HAP-1 (cell line): ENCODE measurements at regions not wholly inside any gene's neighbourhood (a gene's known extent, or its start where the extent isn't known, plus 50 kb on each side); places are given as distances from the start of the nearest gene placed in this dataset.
"Not testable (repeated sequence)": the region's sequence is repeated elsewhere in the genome, so short reads cannot be mapped to it uniquely, and the experiment has no call there.

Experiments used
- DNase-seq, 2 experiments: peaks; one replicate each; pipeline ENCODE4 v3.0.0-alpha.2; 2016 to 2020; ENCODE audit warnings: low spot score in 2 of 2
- H3K27me3 ChIP-seq: fragments of 250-450 bp; sonication (Bioruptor Pico); 2 replicates; pipeline ENCODE4 v1.5.1; 2020; ENCODE audit warnings: low read depth, mild to moderate bottlenecking, moderate library complexity
- H3K36me3 ChIP-seq: fragments of 250-450 bp; sonication (Bioruptor Pico); replicated peaks from 2 replicates; pipeline ENCODE4 v1.5.1; 2020; ENCODE audit warnings: mild to moderate bottlenecking
- H3K4me1 ChIP-seq: fragments of 250-450 bp; sonication (Bioruptor Pico); 2 replicates; pipeline ENCODE4 v1.5.1; 2020; ENCODE audit warnings: mild to moderate bottlenecking
- H3K4me3 ChIP-seq: fragments of 250-450 bp; sonication (Bioruptor Pico); 2 replicates; pipeline ENCODE4 v1.5.1; 2020; ENCODE audit warnings: mild to moderate bottlenecking, moderate library complexity
- H3K9me3 ChIP-seq: fragments of 250-450 bp; sonication (Bioruptor Pico); 2 replicates; pipeline ENCODE4 v1.5.1; 2020; ENCODE audit warnings: mild to moderate bottlenecking, moderate library complexity
- in situ Hi-C: fragments of 300-500 bp; cut with MboI; formaldehyde crosslinking; loops from 3 replicates; pipeline ENCODE4 v1.14.3; 2020; ENCODE audit warnings: low sequenced_read_pairs, inconsistent platforms, mixed read lengths

DNA sequence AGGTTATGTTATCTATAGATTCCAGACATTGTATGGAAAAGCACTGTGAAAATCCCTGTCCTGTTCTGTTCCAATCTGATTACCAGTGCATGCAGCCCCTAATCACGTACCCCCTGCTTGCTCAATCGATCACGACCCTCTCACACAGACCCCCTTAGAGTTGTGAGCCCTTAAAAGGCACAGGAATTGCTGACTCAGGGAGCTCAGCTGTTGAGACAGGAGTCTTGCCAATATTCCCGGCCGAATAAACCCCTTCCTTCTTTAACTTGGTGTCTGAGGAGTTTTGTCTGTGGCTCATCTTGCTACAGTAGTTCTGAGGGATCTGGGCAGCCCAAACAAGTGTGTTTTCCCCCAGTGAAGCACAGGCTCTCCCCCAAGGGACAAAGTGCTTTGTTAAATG is 596.3 kb upstream of the EPHA5 start:
- H3K9me3 ChIP-seq, H3K36me3 ChIP-seq, H3K27me3 ChIP-seq, H3K4me3 ChIP-seq, in situ Hi-C loops, DNase-seq: not testable (repeated sequence)
- H3K4me1 ChIP-seq: peaks cover 11% of the 10 kb centered on the region

GRCh38 chr4:66266035-66266434 is 595.7 kb upstream of the EPHA5 start:
- H3K4me1 ChIP-seq: peaks cover 11% of the 10 kb centered on the region
- peaks cover 3% of the 10 kb centered on the region; the same call in 1 of the 2 replicates for H3K9me3 ChIP-seq
- no peaks in the 10 kb centered on the region for H3K27me3 ChIP-seq
- H3K4me3 ChIP-seq: no peak overlapping the region
- in situ Hi-C loops: no loop called here
- no peak for DNase-seq
- H3K36me3 ChIP-seq: no peaks in the 10 kb centered on the region

DNA sequence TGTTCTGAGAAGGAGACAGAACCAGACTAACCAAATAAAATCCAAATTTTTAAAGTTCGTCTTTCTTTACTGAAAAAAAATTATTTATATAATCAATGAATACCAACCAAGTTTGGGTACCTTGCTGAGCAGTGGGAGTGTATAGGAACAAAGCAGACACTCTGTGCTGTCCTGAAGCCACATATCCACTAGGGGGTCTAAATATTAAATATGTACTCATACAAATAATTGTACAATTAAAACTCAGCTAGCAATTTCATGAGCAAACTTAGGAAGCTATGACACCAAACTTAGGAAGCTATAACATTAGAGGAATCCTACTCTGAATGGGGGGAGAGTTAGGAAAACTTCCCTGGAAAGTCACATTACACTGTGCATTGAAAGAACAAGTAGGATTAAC is 582.0 kb upstream of the EPHA5 start:
- in situ Hi-C loops: no loop called here
- Histone ChIP-seq H3K4me3 (no peak overlapping the region), H3K4me1 (no peaks in the 10 kb centered on the region), H3K9me3 (0 out of 2 replicates have a peak, but pooled peaks cover 3% of the 10 kb centered on the region), H3K36me3 (no peaks in the 10 kb centered on the region), H3K27me3 (no peaks in the 10 kb centered on the region)
- no peak for DNase-seq

DNA sequence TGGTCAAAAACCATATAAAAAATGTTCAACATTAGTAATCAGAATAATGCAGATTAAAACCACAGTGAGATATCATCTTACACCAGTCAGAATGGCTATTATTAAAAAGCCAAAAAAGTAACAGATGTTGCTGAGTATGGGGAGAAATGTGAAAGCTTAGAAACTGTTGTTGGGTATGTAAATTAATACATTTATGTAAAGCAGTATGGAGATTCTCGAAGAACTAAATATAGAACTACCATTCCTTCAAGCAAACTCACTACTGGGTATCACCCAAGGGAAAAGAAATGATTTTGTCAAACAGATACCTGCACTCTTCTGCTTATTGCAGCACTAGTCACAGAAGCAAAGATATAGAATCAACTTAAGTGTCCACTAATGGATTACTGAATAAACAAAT is 576.4 kb upstream of the EPHA5 start:
- Histone ChIP-seq H3K4me1 (peaks cover 4% of the 10 kb centered on the region), H3K9me3 (0 out of 2 replicates have a peak, but pooled peaks cover 3% of the 10 kb centered on the region), H3K4me3 (no peak overlapping the region), H3K36me3 (no peaks in the 10 kb centered on the region), H3K27me3 (no peaks in the 10 kb centered on the region)
- no peak for DNase-seq
- in situ Hi-C loops: no loop called here

GRCh38 chr4:66235876-66236275 is 565.6 kb upstream of the EPHA5 start:
- no peaks in the 10 kb centered on the region for H3K27me3 ChIP-seq
- no peak overlapping the region for H3K4me3 ChIP-seq
- no peak for DNase-seq
- H3K9me3 ChIP-seq: no peaks in the 10 kb centered on the region
- no peaks in the 10 kb centered on the region for H3K4me1 ChIP-seq
- no peaks in the 10 kb centered on the region for H3K36me3 ChIP-seq
- in situ Hi-C loops: no loop called here

DNA sequence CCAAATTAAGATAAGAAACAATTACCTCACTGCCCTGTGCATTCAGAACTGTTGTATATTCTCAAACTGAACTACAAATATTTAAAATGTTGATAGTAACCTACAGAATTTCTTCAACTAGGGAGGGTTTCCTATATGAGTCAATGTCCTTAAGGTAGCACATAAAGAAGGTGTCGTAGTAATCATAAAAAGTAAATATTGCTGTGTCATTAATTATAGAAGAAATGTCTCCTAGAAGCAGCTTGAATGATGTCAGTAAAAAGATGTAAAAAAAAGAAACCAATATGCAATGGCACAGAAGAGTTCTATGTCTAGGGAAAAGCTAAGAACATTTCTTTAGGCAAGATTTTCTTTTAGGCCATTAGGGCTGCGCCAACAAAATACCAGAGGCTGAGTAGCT is 559.6 kb upstream of the EPHA5 start:
- Histone ChIP-seq H3K27me3 (no peaks in the 10 kb centered on the region), H3K9me3 (no peaks in the 10 kb centered on the region), H3K4me1 (no peaks in the 10 kb centered on the region), H3K4me3 (no peak overlapping the region), H3K36me3 (no peaks in the 10 kb centered on the region)
- DNase-seq: no peak
- in situ Hi-C loops: no loop called here

- DNase-seq: no peak
- in situ Hi-C loops: no loop called here
Observed at GRCh38 chr4:66225539-66225938, 555.2 kb upstream of the EPHA5 start.

GRCh38 chr4:66223068-66223703 is 552.9 kb upstream of the EPHA5 start:
- in situ Hi-C loops: no loop called here
- Histone ChIP-seq H3K4me3 (no peak overlapping the region), H3K27me3 (no peaks in the 10 kb centered on the region), H3K4me1 (no peaks in the 10 kb centered on the region), H3K36me3 (no peaks in the 10 kb centered on the region), H3K9me3 (no peaks in the 10 kb centered on the region)
- no peak for DNase-seq

More at GRCh38 chr4:66225539-66225938, 555.2 kb upstream of the EPHA5 start:
- Histone ChIP-seq H3K4me3 (no peak overlapping the region), H3K27me3 (no peaks in the 10 kb centered on the region), H3K36me3 (no peaks in the 10 kb centered on the region), H3K4me1 (no peaks in the 10 kb centered on the region), H3K9me3 (no peaks in the 10 kb centered on the region)

- in situ Hi-C loops: no loop called here
- Histone ChIP-seq H3K36me3 (no peaks in the 10 kb centered on the region), H3K4me1 (no peaks in the 10 kb centered on the region), H3K9me3 (no peaks in the 10 kb centered on the region), H3K27me3 (no peaks in the 10 kb centered on the region), H3K4me3 (no peak overlapping the region)
- DNase-seq: no peak
Observed at GRCh38 chr4:66219401-66219800, 549.1 kb upstream of the EPHA5 start.

DNA sequence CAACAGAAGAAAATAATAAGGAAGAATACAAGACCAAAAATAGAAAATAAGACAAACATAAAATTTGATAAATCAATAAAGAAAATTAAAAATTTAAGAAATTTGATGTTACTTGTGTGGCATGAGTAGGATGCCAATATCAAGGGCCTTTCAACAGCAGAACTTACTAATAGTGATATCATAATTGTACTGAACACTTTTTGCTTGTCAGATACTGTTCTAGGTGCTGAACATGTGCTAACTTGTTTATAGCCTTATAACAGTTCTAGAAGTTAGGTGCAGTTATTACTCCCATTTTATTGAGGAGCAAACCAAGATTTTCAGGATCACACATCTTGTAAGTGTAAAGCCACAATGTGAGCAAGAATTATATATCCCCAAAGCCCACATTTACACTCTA is 546.0 kb upstream of the EPHA5 start:
- Histone ChIP-seq H3K27me3 (no peaks in the 10 kb centered on the region), H3K4me1 (no peaks in the 10 kb centered on the region), H3K36me3 (no peaks in the 10 kb centered on the region), H3K9me3 (no peaks in the 10 kb centered on the region), H3K4me3 (no peak overlapping the region)
- no peak for DNase-seq
- in situ Hi-C loops: no loop called here

DNA sequence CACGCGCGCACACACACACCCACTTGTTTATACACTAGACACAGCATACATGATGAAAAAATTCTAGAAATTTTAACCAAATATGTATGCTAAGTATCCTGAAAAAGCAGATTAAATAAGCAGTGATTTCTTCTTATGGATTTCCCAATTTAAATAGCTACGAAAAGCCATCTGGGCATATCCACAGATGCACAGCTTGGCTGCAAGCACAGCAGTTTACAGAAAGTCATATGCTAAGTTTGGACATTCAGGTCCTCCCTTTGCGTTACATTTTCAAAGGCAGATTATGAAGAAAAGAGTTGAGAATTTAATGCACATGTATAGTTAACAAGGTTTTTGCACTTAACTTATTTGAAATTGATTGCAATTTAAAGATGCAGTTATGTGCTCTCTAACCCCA is 542.2 kb upstream of the EPHA5 start:
- Histone ChIP-seq H3K9me3 (no peaks in the 10 kb centered on the region), H3K4me3 (no peak overlapping the region), H3K27me3 (no peaks in the 10 kb centered on the region), H3K4me1 (no peaks in the 10 kb centered on the region), H3K36me3 (no peaks in the 10 kb centered on the region)
- in situ Hi-C loops: no loop called here
- DNase-seq: no peak

GRCh38 chr4:66204534-66205247 is 534.4 kb upstream of the EPHA5 start:
- no peaks in the 10 kb centered on the region; the same call in 1 of the 2 replicates for H3K9me3 ChIP-seq
- H3K27me3 ChIP-seq: no peaks in the 10 kb centered on the region
- no peaks in the 10 kb centered on the region for H3K36me3 ChIP-seq
- in situ Hi-C loops: no loop called here
- DNase-seq: no peak
- no peak overlapping the region for H3K4me3 ChIP-seq
- peaks cover 3% of the 10 kb centered on the region; the same call in 1 of the 2 replicates for H3K4me1 ChIP-seq

GRCh38 chr4:66202870-66203269 is 532.6 kb upstream of the EPHA5 start:
- H3K36me3 ChIP-seq: no peaks in the 10 kb centered on the region
- H3K27me3 ChIP-seq: no peaks in the 10 kb centered on the region
- in situ Hi-C loops: no loop called here
- DNase-seq: no peak
- no peak overlapping the region for H3K4me3 ChIP-seq
- H3K9me3 ChIP-seq: no peaks in the 10 kb centered on the region; the same call in 1 of the 2 replicates
- peaks cover 3% of the 10 kb centered on the region; the same call in 1 of the 2 replicates for H3K4me1 ChIP-seq

DNA sequence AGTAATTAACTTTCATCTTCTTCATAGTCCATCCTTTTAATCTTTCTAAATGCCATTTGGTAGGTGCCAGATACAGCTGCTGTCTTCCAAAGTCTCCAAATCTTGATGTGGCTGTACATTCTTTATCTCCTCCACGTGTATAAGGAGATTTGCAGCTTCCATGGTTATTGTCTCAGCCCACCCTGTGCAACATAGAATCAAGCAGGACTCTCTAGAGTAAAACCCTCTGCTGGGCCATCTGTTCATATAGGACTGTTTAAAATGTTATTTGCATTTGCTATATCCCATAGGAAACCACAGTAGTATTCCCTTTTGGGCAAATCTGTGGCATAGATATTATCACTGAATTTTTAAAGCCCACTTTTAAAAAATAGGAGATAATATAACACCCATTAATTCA is 527.2 kb upstream of the EPHA5 start:
- Histone ChIP-seq H3K36me3 (no peaks in the 10 kb centered on the region), H3K9me3 (no peaks in the 10 kb centered on the region), H3K4me1 (peaks cover 10% of the 10 kb centered on the region), H3K27me3 (no peaks in the 10 kb centered on the region), H3K4me3 (no peak overlapping the region)
- DNase-seq: no peak
- in situ Hi-C loops: no loop called here
